SK-N-MC (cell line): ENCODE measurements at regions not wholly inside any gene's neighbourhood (a gene's known extent, or its start where the extent isn't known, plus 50 kb on each side); places are given as distances from the start of the nearest gene placed in this dataset.

ENCODE experiments used
- EZH2 ChIP-seq: fragments of 200-600 bp; sonication (generic); IDR thresholded peaks from one replicate; pipeline ENCODE4 v1.6.1; 2017; ENCODE audit warnings: antibody characterized with exemption
- FOXP2 ChIP-seq: optimal IDR thresholded peaks from 2 replicates; pipeline ENCODE3; 2011; ENCODE audit warnings: mild to moderate bottlenecking, moderate library complexity; ENCODE audit not compliant: insufficient read depth; ENCODE audit errors: extremely low read length, control extremely low read depth

- TF ChIP-seq EZH2 (no peak), FOXP2 (no peak)
These were observed 57.4 kb upstream of the NRP1 start for GRCh38 chr10:33391611-33392465.
